ENCODE measurements at regions not wholly inside any gene's neighbourhood (a gene's known extent, or its start where the extent isn't known, plus 50 kb on each side); places are given as distances from the start of the nearest gene placed in this dataset.

DNA sequence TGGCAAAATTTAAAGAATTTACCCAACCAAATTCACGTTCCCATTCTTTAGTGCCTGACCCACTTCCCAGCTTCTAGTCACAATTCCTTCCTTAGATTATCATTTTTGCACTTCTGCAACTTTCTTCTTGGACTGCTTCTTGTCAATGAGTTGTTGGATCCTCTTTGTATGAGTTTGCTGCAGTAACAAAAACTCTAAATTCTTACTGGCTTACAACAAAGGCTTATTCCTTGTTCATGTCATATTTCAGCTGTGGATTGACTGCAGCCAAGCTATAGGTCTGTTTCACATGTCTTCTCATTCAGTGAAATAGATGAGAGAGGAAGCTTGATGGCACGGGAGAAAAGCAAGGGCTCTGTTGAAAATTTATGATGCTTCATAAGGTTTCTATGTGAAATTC, 50.4 kb upstream of the TGFBR2 start:
- TF ChIP-seq, protein P1, sequence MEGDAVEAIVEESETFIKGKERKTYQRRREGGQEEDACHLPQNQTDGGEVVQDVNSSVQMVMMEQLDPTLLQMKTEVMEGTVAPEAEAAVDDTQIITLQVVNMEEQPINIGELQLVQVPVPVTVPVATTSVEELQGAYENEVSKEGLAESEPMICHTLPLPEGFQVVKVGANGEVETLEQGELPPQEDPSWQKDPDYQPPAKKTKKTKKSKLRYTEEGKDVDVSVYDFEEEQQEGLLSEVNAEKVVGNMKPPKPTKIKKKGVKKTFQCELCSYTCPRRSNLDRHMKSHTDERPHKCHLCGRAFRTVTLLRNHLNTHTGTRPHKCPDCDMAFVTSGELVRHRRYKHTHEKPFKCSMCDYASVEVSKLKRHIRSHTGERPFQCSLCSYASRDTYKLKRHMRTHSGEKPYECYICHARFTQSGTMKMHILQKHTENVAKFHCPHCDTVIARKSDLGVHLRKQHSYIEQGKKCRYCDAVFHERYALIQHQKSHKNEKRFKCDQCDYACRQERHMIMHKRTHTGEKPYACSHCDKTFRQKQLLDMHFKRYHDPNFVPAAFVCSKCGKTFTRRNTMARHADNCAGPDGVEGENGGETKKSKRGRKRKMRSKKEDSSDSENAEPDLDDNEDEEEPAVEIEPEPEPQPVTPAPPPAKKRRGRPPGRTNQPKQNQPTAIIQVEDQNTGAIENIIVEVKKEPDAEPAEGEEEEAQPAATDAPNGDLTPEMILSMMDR (IDR thresholded peaks at IDR 0.05): no peak
- TF ChIP-seq POLR2A (IDR thresholded peaks at IDR 0.05): no peak
